ENCODE measurements at regions not wholly inside any gene's neighbourhood (a gene's known extent, or its start where the extent isn't known, plus 50 kb on each side); places are given as distances from the start of the nearest gene placed in this dataset.

- DNase-seq = no peak
Measured at GRCh38 chr12:67593041-67593440, 55.5 kb upstream of the DYRK2 start.

GRCh38 chr12:67593461-67594330 lies 54.8 kb upstream of the DYRK2 start:
- DNase-seq = no peak

DNA sequence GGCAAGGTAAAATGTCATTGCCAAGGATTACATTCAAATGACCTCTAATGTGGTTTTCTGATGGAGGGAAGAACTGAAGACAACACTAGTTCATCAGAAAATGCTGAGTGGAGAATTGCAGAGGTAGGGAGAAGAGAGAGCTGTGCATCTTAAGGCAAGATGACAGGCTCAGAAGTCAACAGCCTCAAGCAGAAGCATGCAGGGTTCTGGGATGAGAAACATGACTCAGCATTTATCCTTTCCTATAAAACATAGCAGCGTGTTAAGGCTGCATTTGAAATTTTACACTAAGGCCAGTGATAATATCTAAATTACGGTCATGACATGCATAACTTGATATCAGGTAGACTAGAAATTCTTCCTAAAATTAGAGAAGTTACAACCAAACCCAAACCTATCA lies 53.7 kb upstream of the DYRK2 start:
- DNase-seq = no peak

GRCh38 chr12:67595365-67595764 lies 53.2 kb upstream of the DYRK2 start:
- DNase-seq = no peak

GRCh38 chr12:67598598-67598997 lies 49.9 kb upstream of the DYRK2 start:
- DNase-seq = no peak
